VCaP (cell line): ENCODE measurements at regions not wholly inside any gene's neighbourhood (a gene's known extent, or its start where the extent isn't known, plus 50 kb on each side); places are given as distances from the start of the nearest gene placed in this dataset.

Experiments
- H3K27ac ChIP-seq: fragments of 450-650 bp; 2 replicates; pipeline ENCODE4 v1.5.1; 2017
- TF ChIP-seq, protein P1 (sequence below): fragments of 450-650 bp; conservative IDR thresholded peaks from 2 replicates; pipeline ENCODE4 v1.5.1; 2017; ENCODE audit warnings: mild to moderate bottlenecking, moderate library complexity

DNA sequence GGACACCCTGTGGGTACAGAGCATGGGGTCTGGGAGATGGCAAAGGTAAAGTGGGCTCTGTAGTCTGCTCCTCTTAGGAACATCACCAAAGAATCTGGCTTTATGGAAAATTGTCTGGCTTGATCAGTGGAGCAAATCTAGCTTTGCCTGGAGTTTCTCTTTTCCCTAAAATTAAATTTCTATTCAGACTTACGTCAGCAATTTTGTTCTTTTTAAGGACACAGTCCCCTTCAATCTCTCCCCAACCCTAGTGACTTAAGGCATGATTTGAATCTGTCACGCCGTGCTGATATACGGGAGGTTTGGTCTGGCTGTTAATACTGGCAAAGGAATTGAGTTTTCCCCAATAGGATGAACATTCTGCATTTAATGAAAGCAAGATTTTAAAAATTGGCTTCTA, 72.3 kb upstream of the ERCC6L2 start:
- TF ChIP-seq, protein P1, sequence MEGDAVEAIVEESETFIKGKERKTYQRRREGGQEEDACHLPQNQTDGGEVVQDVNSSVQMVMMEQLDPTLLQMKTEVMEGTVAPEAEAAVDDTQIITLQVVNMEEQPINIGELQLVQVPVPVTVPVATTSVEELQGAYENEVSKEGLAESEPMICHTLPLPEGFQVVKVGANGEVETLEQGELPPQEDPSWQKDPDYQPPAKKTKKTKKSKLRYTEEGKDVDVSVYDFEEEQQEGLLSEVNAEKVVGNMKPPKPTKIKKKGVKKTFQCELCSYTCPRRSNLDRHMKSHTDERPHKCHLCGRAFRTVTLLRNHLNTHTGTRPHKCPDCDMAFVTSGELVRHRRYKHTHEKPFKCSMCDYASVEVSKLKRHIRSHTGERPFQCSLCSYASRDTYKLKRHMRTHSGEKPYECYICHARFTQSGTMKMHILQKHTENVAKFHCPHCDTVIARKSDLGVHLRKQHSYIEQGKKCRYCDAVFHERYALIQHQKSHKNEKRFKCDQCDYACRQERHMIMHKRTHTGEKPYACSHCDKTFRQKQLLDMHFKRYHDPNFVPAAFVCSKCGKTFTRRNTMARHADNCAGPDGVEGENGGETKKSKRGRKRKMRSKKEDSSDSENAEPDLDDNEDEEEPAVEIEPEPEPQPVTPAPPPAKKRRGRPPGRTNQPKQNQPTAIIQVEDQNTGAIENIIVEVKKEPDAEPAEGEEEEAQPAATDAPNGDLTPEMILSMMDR, result no peak
- H3K27ac ChIP-seq, result no peak overlapping the region

DNA sequence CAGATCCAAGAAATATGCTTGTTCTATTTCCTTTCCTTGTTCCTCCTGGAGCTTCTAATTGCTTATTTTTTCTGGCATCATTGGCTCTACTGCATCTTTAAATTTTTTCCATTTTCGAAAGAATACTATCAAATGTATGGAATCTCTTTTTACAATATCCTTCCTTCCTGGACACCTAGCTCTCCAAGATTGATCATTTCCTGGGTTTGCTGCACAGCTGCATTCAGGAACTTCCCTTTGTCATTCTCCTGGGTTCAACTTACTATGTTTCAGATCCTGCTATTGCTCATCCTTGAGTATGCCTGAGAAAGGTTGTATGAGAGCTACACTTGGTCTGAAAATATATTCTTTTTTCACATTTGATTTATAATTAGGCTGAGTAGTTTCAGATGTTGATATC, 73.7 kb upstream of the ERCC6L2 start:
- H3K27ac ChIP-seq, result no peak overlapping the region
- TF ChIP-seq, protein P1, result no peak

DNA sequence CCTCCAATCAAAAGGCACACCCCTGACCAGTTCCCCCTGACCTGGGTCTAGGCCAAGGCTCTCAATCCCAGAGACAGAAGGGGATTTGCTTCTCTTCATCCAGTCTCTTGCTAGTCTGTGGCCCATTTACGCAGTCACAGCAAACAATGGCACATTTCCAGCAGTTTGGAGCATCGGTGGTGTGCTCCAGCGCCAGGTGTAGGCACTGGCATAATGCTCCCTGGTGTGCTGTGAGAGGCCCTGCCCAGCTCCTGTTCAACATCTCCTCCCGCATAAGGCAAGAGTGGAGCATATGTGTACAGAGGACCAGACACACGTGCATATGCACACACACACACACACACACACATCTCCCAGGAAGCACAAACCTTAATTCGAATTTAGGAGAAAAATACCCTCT, 79.5 kb upstream of the ERCC6L2 start:
- TF ChIP-seq, protein P1, result no peak
- peak overlapping the region; percentile 50 for H3K27ac ChIP-seq

DNA sequence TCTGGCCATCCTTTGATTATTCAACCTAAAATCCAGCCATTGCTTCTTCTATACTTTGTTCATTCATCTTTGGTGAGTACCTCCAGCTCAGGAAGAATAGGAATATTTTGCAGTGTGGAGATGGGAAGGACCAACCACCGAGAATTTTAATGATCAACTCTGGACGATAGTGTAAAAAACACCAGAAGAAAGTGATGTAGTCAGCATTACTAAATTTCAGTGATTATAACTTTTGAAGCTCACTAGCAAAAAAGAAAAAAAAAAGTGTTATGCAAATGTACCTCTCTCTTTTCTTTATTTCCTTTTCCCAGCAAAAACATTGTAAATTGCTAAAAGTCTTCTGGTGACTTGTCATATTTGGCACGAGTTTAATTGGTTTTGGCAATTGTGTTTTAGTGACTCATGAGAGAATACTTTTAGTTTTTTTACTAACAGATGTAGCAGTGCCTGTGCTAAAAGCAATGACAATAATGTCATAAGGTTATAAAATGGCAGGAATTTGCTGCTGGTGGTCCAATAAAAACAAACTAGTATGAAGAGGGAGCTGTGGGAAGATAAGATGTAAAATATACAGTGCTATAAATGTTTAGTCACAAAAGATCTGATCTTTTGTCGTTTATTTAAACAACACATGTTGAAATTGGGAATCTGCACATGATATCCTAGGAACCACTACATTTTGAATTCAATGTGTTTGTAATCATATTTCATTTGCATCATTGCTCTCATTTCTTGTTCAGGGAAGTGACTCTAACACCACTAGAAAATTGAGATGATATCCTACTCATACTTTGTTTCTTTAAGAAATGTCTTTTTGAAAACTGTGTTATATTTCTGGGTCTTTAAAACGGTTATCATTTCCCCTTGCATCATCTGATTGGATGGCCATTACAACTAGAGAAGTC, 81.3 kb upstream of the ERCC6L2 start:
- no peak overlapping the region for H3K27ac ChIP-seq
- TF ChIP-seq, protein P1, result no peak

DNA sequence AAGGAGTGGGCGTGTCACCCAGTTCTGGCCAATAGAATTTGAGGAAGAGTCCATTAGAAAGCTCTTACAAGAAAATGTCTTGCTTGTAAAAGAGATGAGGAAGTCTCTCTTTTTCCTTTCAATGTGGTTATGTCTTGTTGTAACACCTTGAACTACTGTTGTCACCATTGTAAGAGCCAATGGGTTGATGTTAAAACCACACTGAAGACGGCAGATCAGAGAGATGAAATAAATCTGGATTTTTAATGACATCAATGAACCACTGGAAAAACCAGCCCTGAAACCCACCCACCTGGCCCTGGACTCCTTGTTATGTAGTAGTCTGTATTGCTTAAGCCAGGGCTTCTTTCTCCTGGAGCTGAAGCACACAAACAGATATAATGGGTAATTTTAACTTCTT, 83.8 kb upstream of the ERCC6L2 start:
- TF ChIP-seq, protein P1, result no peak
- no peak overlapping the region for H3K27ac ChIP-seq

DNA sequence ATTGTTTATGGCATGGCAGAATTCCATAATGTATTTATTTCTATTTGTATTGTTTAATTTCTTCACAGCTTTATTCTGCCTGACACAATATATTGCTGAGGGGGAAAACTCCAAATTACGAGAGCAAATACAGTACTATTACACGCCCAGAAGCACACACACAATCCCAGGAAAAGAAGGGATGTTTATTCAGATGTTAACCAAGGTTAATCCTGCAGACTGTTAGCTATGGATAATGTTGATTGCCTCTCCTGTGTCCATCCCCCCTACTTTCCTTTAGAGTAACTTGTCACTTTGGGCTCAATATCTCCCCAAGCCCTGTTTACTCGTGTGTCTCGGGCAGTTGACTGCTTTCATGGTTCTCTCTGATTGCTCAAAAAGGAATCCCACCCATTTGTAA, 84.2 kb upstream of the ERCC6L2 start:
- no peak overlapping the region for H3K27ac ChIP-seq
- TF ChIP-seq, protein P1, result no peak

DNA sequence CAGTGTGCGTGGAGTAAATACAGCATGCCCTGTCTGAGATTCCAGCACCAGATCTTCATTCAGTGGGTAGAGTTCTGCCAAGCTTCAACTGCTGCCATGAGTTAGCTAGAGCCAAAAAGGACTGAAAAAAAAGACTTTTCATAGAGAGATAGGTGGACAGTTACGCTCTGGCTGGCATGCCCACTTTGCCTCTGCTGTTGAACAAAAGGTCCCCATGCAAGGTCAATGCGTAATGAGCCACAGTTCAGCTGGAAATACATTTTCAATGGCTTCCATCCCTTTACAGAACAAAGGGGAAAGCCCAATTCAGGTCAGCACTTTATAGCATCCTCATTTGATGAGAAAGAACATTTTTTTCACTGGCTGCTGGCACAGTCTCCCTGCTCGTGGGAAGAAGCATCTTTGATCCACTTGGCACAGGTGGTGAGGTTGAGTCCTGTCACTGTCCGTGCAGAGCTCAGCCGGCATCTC, 86.9 kb upstream of the ERCC6L2 start:
- H3K27ac ChIP-seq, result no peak overlapping the region
- TF ChIP-seq, protein P1, result no peak
